Skeletal muscle tissue (tissue), 3 donors: ENCODE measurements at regions not wholly inside any gene's neighbourhood (a gene's known extent, or its start where the extent isn't known, plus 50 kb on each side); places are given as distances from the start of the nearest gene placed in this dataset.
A peak's percentile ranks its signal among the peaks of the same experiment; 100 is the strongest.

Experiments used
- H3K27ac ChIP-seq: one replicate; pipeline ENCODE4 v1.7.0; 2013; ENCODE audit warnings: mild to moderate bottlenecking, low read depth, low read length, inconsistent platforms
- H3K27me3 ChIP-seq, 3 donors: one replicate each; pipeline ENCODE4 v1.7.0; 2013; ENCODE audit warnings: low read length in 3 of 3; ENCODE audit not compliant: control insufficient read depth in 3 of 3, insufficient read depth in 3 of 3
- H3K36me3 ChIP-seq, 3 donors: one replicate each; pipeline ENCODE4 v1.7.0; 2013; ENCODE audit warnings: low read length in 3 of 3; ENCODE audit not compliant: control insufficient read depth in 3 of 3, insufficient read depth in 3 of 3
- H3K4me1 ChIP-seq, 3 donors: one replicate each; pipeline ENCODE4 v1.7.0; 2013; ENCODE audit warnings: low read length in 3 of 3, mild to moderate bottlenecking in 3 of 3; ENCODE audit not compliant: control insufficient read depth in 3 of 3, insufficient read depth in 3 of 3
- H3K4me3 ChIP-seq, 3 donors: one replicate each; pipeline ENCODE4 v1.7.0; 2013; ENCODE audit warnings: low read length in 3 of 3
- H3K9ac ChIP-seq, 3 donors: one replicate each; pipeline ENCODE4 v1.7.0; 2013; ENCODE audit warnings: low read length in 3 of 3, mild to moderate bottlenecking in 3 of 3, moderate library complexity in 2 of 3, low read depth in 1 of 3
- H3K9me3 ChIP-seq, 3 donors: one replicate each; pipeline ENCODE4 v1.7.0; 2013; ENCODE audit warnings: low read length in 3 of 3; ENCODE audit not compliant: control insufficient read depth in 3 of 3
- donor health status: Osteomylitis.

DNA sequence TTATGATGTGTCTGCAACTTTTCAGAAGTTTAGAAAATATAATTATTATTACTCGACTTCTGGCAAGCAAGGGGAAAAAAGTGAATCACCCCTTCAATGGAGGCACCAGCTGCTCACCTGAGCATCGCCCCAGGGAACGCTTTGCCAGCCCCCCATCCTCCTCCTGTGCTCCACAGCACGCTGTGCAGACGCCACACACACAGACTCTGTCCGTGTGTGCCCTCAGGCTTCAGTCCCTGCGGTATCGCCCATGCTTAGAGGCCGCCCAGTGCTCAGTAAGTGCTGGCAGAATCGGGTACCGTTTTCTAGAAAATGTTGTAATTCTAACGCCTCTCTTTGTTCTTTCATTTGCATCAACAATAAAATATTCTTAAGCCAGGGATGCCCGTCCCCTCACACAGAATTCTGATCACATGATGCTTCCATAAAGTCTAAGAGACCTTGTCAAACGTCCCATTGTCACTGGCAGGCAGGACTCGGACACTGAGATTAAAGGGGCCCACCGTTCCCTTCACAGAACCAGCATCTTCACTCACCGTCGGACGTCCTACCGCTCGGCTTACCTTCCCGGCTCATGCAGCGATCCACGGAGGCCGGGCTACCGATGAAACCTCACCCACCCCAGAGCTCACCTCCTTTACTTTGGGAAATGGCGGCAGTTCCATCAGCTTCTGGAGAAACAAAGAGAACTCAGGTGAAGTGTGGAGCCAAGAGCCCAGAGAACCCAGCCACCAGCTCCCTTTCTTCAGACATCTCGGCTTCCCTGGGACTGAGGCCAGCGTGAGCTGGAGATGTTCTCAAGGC is 105.5 kb downstream of the DLL1 start:
- Histone ChIP-seq H3K36me3 (no peaks in the 10 kb centered on the region), H3K27me3 (peaks cover 4 to 12% (median 10%) of the 10 kb centered on the region in 3 donors), H3K4me1 (peaks cover 0 to 14% (median 8%) of the 10 kb centered on the region in 3 donors), H3K4me3 (no peak overlapping the region), H3K27ac (no peak overlapping the region), H3K9ac (no peak overlapping the region), H3K9me3 (no peaks in the 10 kb centered on the region)

DNA sequence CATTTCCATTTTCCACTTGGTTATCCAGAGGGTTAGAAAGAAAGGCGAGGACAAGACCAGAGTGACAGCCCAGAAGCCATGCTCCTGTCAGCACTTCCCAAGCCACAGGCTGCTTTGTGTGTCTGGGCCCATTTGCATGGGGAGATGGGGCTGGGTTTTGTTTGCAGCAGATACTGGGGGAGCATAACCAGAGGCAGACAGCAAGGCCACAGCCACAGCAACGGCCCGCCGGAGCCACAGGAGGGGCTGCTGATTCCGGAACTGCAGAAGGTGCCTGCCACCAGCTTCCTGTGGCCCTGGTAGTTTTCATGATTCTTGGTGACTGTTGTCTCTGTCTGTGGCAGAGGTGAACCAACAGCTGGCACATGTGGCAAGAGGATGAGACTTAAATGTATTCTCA is 106.6 kb downstream of the DLL1 start:
- H3K9ac ChIP-seq: no peak overlapping the region
- peaks cover 4 to 12% (median 10%) of the 10 kb centered on the region in 3 donors for H3K27me3 ChIP-seq
- H3K4me3 ChIP-seq: no peak overlapping the region
- no peaks in the 10 kb centered on the region for H3K9me3 ChIP-seq
- H3K4me1 ChIP-seq: peaks cover 0 to 14% (median 8%) of the 10 kb centered on the region in 3 donors
- no peaks in the 10 kb centered on the region for H3K36me3 ChIP-seq
- H3K27ac ChIP-seq: no peak overlapping the region

DNA sequence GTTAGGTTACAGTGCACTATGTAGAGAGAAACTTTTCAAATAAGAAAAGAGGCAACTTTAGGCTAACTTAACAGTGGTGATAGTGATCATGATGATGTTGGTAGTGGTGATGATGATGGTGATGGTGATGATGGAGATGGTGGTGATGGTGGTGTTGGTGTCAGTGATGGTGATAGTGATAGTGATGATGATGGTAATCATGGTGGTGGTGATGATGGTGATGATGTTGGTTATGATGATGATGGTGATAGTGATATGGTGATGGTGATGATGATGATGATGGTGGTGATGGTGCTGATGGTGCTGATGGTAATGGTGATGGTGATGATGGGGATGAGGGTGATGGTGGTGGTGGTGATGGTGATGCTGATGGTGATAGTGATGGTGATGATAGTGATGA is 107.4 kb downstream of the DLL1 start:
- Histone ChIP-seq H3K9ac (no peak overlapping the region), H3K4me1 (peaks cover 6 to 18% (median 13%) of the 10 kb centered on the region in 3 donors), H3K27ac (no peak overlapping the region), H3K36me3 (no peaks in the 10 kb centered on the region), H3K9me3 (no peaks in the 10 kb centered on the region), H3K27me3 (peaks cover 4 to 12% (median 10%) of the 10 kb centered on the region in 3 donors), H3K4me3 (no peak overlapping the region)

DNA sequence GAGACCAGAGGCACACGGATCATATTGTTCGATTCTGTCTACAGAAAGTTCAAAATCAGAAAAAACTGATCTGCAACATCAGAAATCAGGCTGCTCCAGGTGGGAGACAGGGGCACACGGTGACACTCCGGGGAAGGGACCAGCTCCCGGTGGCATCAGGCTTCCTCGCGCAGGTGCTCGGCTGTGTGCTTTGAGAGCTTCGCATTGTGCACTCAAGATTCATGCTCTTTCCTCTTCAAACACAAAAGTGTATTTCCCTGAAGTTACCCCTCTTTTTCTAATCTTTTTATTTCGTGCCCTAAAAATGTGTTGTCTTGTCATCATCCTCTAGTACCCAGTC is 108.1 kb downstream of the DLL1 start:
- Histone ChIP-seq H3K36me3 (no peaks in the 10 kb centered on the region), H3K27me3 (peaks cover 4 to 12% (median 10%) of the 10 kb centered on the region in 3 donors), H3K9me3 (no peaks in the 10 kb centered on the region), H3K9ac (no peak overlapping the region), H3K4me3 (no peak overlapping the region), H3K27ac (no peak overlapping the region), H3K4me1 (peaks cover 10 to 15% (median 14%) of the 10 kb centered on the region in 3 donors)

DNA sequence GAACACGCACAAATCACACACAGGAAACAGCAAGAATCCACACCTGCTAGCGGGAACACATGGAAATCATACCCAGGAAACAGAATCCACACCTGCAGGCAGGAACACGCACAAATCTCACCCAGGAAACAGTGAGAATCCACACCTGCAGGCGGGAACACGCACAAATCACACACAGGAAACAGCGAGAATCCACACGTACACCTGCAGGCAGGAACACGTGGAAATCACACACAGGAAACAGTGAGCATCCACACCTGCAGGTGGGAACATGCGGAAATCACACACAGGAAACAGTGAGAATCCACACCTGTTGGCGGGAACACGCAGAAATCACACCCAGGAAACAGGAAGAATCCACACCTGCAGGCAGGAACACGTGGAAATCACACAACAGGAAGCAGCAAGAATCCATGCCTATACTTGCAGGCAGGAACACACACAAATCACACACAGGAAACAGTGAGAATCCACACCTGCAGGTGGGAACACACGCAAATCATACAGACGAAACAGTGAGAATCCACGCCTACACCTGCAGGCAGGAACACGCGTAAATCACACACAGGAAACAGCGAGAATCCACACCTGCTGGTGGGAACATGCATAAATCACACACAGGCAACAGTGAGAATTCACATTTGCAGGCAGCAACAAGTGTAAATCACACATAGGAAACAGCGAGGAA is 108.6 kb downstream of the DLL1 start:
- H3K27ac ChIP-seq: no peak overlapping the region
- H3K9ac ChIP-seq: no peak overlapping the region
- H3K27me3 ChIP-seq: peaks cover 4 to 12% (median 10%) of the 10 kb centered on the region in 3 donors
- H3K4me3 ChIP-seq: no peak overlapping the region
- H3K9me3 ChIP-seq: no peaks in the 10 kb centered on the region
- no peaks in the 10 kb centered on the region for H3K36me3 ChIP-seq
- peaks cover 10 to 18% (median 11%) of the 10 kb centered on the region in 3 donors for H3K4me1 ChIP-seq

DNA sequence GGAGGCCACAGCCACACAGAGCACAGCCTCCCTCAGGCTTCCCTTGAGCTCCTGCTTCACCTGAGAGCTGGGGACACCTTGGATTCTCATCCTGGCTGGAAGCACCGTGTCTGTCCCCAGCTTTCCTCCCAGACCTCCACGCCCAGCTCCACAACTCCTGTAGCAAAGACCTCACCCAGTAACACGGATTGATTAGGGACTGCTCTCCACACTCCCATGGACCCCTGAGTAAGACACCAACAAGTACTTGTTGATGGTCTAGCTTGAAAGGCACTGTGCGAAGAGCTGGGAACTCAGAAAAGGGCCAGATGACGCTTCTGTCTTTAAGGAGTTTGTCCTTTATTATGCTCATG is 109.6 kb downstream of the DLL1 start:
- H3K4me3 ChIP-seq: no peak overlapping the region
- no peaks in the 10 kb centered on the region for H3K36me3 ChIP-seq
- H3K9me3 ChIP-seq: no peaks in the 10 kb centered on the region
- no peak overlapping the region for H3K9ac ChIP-seq
- no peak overlapping the region for H3K27ac ChIP-seq
- peaks cover 4 to 12% (median 10%) of the 10 kb centered on the region in 3 donors for H3K27me3 ChIP-seq
- H3K4me1 ChIP-seq: peaks cover 10 to 21% (median 14%) of the 10 kb centered on the region in 3 donors

DNA sequence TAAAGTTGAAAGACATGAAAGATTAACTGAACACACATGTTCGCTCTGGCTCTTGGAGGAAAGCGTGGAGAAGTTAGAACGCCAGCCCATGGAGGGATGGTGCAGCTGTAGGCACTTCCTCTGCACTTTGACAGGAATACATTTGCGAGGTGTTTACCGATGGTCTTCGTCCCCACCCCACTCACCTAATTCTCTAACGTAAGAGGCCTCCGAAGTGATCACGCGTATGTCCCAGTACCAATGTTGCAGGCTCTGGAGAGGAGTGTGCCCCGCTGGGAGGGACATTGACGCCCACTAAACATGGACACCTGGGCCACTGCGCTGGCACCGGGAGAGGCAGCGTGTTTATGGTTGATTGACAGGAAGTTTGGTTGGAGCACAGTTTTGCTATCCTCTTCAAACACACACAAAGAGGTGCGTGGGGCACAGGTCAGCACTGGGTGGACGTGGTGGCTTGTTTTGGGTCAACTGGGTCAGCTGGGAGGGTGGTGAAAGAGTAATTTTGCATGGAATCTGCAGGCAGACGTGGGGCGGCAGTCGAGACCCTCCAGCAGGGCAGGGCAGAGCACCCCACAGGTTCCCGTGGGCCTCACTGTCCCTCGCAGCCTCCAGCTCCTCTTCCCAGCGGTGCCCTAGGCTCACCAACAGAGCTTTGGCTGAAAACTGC is 110.1 kb downstream of the DLL1 start:
- Histone ChIP-seq H3K9me3 (no peaks in the 10 kb centered on the region), H3K4me1 (peaks cover 10 to 21% (median 14%) of the 10 kb centered on the region in 3 donors), H3K36me3 (no peaks in the 10 kb centered on the region), H3K27ac (no peak overlapping the region), H3K9ac (no peak overlapping the region), H3K27me3 (peaks cover 4 to 12% (median 10%) of the 10 kb centered on the region in 3 donors), H3K4me3 (no peak overlapping the region)

DNA sequence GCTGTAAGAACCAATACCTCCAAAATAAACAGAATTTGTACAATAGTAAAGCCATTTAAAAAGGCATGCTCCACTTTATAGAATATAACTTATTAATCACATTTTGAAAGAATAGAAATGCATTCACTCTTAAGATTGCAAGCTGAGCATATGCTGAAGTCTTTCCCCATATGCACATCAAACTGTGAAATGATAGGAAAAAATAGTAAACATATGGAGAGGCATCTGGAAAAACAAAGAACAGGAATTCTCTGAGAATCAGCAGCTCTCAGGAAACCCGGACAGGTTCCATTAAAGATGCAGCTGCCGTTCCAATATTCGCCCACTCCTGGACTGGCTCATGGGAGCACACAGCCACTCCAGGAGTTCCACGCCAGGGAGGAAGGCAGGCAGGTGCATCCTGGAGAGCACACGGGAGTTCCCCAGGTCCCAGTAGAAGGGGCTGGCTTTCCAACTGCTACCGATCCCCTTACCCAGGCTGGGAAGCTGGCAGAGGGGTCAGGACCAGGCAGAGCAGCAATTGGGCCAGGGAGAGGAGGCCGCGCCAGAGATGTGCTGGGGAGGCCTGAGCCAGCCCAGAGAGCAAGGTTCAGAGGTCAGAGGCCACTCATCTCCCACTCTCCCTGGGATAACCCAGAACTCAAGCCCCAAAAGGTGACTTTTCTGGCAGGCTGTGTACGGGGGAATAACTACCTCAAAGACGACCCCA is 111.1 kb downstream of the DLL1 start:
- H3K4me3 ChIP-seq: no peak overlapping the region

DNA sequence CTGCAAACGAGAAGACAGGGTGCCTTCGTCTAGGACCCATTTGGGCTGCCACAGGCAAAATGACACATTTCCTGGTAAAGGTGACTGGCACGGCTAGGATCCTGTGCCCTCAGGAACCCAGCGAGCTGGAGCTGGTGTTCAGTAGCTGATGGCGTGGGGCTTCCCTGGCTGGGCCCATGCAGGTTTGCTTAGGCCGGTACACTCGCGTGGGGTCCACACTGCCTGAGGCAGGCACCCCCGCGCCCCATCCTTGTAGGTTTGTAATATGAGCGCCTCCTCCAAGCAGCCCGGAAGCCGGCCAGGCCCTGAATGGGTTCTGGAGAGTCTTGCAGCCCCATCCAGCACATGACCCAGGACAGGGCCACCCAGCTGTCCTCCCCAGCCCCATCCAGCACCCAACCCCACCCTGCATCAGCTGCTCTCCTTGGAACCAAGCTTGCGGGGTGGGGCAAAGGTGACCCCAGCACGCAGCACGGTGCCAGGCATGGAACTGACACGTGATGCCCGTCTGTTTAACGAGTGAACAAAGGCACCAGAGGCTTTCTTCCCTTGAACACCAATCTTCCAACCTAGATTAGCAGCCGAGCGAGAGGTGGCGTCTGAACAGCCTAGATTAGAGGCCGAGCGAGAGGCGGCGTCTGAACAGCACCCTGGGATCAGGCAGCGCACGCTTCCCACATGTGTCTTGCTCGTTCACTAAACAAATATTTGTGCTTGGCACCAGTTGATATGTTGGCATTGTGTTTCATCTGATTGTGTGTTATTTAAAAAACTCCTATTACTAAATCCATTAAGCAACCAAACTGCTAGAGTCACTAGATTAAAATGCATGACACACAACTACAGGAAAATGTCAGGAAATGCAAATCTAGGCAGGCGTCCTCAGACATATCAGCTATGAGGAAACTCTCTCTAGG is 112.1 kb downstream of the DLL1 start:
- peak overlapping the region in 1 of 3 donors; percentile 60 for H3K9ac ChIP-seq
- H3K36me3 ChIP-seq: no peaks in the 10 kb centered on the region
- H3K27ac ChIP-seq: peak overlapping the region; percentile 44
- H3K4me3 ChIP-seq: no peak overlapping the region
- no peaks in the 10 kb centered on the region for H3K9me3 ChIP-seq
- H3K4me1 ChIP-seq: peaks cover 14 to 27% (median 19%) of the 10 kb centered on the region in 3 donors
- peaks cover 4 to 10% (median 8%) of the 10 kb centered on the region in 3 donors for H3K27me3 ChIP-seq

More for the DNA sequence above, 111.1 kb downstream of the DLL1 start:
- Histone ChIP-seq H3K4me1 (peaks cover 10 to 21% (median 14%) of the 10 kb centered on the region in 3 donors), H3K9ac (no peak overlapping the region), H3K27me3 (peaks cover 4 to 10% (median 8%) of the 10 kb centered on the region in 3 donors), H3K36me3 (no peaks in the 10 kb centered on the region), H3K9me3 (no peaks in the 10 kb centered on the region), H3K27ac (no peak overlapping the region)
